PC-9 (cell line): ENCODE measurements at regions not wholly inside any gene's neighbourhood (a gene's known extent, or its start where the extent isn't known, plus 50 kb on each side); places are given as distances from the start of the nearest gene placed in this dataset.

Experiments used
- EZH2 ChIP-seq: fragments of 200-600 bp; sonication (generic); IDR thresholded peaks from 2 replicates; pipeline ENCODE4 v1.8.0; 2017; ENCODE audit warnings: antibody characterized with exemption, low read depth
- TF ChIP-seq, protein P1 (sequence below): fragments of 200-600 bp; sonication (generic); conservative IDR thresholded peaks from 2 replicates; pipeline ENCODE4 v1.6.1; 2017; ENCODE audit warnings: mixed run types, antibody characterized with exemption, mild to moderate bottlenecking, moderate library complexity

DNA sequence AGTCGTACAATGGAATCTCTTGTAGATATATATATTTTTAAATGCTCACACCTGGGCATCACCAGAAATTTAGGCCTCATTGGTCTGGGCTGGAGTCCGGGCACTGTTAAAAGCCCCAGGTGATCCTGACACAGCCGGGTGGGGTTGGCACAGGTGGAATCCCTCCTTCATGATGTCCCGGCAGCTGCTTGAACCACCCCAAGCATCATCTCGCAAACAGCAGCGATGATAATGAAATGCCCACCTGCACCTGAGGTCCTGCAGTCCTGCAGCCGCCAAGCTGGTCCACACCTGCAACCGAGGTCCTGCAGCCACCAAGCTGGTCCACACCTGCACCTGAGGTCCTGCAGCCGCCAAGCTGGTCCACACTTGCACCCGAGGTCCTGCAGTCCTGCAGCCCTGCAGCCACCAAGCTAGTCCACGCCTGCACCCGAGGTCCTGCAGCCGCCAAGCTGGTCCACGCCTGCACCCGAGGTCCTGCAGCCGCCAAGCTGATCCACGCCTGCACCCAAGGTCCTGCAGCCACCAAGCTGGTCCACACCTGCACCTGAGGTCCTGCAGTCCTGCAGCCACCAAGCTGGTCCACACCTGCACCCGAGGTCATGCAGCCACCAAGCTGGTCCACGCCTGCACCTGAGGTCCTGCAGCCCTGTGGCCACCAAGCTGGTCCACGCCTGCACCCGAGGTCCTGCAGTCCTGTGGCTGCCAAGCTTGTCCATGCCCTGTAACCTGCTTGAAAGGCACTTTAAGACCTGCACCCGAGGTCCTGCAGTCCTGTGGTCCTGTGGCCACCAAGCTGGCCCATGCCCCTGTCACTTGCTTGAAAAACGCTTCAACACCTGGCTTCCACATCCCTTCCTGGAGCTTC lies 261.2 kb downstream of the DLL1 start:
- TF ChIP-seq, protein P1, sequence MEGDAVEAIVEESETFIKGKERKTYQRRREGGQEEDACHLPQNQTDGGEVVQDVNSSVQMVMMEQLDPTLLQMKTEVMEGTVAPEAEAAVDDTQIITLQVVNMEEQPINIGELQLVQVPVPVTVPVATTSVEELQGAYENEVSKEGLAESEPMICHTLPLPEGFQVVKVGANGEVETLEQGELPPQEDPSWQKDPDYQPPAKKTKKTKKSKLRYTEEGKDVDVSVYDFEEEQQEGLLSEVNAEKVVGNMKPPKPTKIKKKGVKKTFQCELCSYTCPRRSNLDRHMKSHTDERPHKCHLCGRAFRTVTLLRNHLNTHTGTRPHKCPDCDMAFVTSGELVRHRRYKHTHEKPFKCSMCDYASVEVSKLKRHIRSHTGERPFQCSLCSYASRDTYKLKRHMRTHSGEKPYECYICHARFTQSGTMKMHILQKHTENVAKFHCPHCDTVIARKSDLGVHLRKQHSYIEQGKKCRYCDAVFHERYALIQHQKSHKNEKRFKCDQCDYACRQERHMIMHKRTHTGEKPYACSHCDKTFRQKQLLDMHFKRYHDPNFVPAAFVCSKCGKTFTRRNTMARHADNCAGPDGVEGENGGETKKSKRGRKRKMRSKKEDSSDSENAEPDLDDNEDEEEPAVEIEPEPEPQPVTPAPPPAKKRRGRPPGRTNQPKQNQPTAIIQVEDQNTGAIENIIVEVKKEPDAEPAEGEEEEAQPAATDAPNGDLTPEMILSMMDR: no peak
- no peak for TF ChIP-seq EZH2
